H9 (cell line): ENCODE measurements at regions not wholly inside any gene's neighbourhood (a gene's known extent, or its start where the extent isn't known, plus 50 kb on each side); places are given as distances from the start of the nearest gene placed in this dataset.

Experiments
- DNase-seq: peaks from one replicate; pipeline ENCODE4 v3.0.0-alpha.2; 2017
- H2AFZ ChIP-seq: one replicate; pipeline ENCODE4 v1.6.1; 2013; ENCODE audit warnings: mild to moderate bottlenecking, low read length, control low read depth, moderate library complexity
- H2AK5ac ChIP-seq: 2 replicates; pipeline ENCODE4 v1.6.1; 2013; ENCODE audit warnings: low read length, control low read depth, mixed read lengths; ENCODE audit not compliant: insufficient read length
- H2BK120ac ChIP-seq: one replicate; pipeline ENCODE4 v1.6.1; 2013; ENCODE audit warnings: low read depth, mild to moderate bottlenecking, low read length, control low read depth, inconsistent platforms; ENCODE audit not compliant: poor library complexity, severe bottlenecking
- H2BK12ac ChIP-seq: 2 replicates; pipeline ENCODE4 v1.6.1; 2013; ENCODE audit warnings: low read length, control low read depth, mixed read lengths, low read depth; ENCODE audit not compliant: insufficient read length
- H2BK15ac ChIP-seq: 2 replicates; pipeline ENCODE4 v1.6.1; 2013; ENCODE audit warnings: low read depth, low read length, control low read depth
- H2BK20ac ChIP-seq: one replicate; pipeline ENCODE4 v1.6.1; 2013; ENCODE audit warnings: low read depth, mild to moderate bottlenecking, low read length, control low read depth, inconsistent platforms; ENCODE audit not compliant: poor library complexity, severe bottlenecking
- H2BK5ac ChIP-seq: 2 replicates; pipeline ENCODE4 v1.6.1; 2013; ENCODE audit warnings: low read length, control low read depth, mixed read lengths; ENCODE audit not compliant: insufficient read length
- H3K14ac ChIP-seq: 2 replicates; pipeline ENCODE4 v1.6.1; 2013; ENCODE audit warnings: low read length, control low read depth; ENCODE audit not compliant: insufficient read depth
- H3K18ac ChIP-seq: 2 replicates; pipeline ENCODE4 v1.6.1; 2013; ENCODE audit warnings: low read depth, mild to moderate bottlenecking, mixed read lengths, low read length, control low read depth; ENCODE audit not compliant: insufficient read length
- H3K23ac ChIP-seq: 2 replicates; pipeline ENCODE4 v1.6.1; 2013; ENCODE audit warnings: low read length, control low read depth, mixed read lengths, low read depth; ENCODE audit not compliant: insufficient read length
- H3K23me2 ChIP-seq: 2 replicates; pipeline ENCODE4 v1.6.1; 2013; ENCODE audit warnings: low read depth, mild to moderate bottlenecking, mixed read lengths, low read length, control low read depth; ENCODE audit not compliant: insufficient read length, poor library complexity, severe bottlenecking
- H3K27ac ChIP-seq: 2 replicates; pipeline ENCODE4 v1.5.1; 2013; ENCODE audit warnings: low read length, control low read depth, mixed read lengths, low read depth; ENCODE audit not compliant: insufficient read length
- H3K27me3 ChIP-seq: 2 replicates; pipeline ENCODE4 v1.6.1; 2013; ENCODE audit warnings: low read length, control low read depth, inconsistent platforms; ENCODE audit not compliant: insufficient read depth
- H3K4ac ChIP-seq: 2 replicates; pipeline ENCODE4 v1.6.1; 2013; ENCODE audit warnings: low read depth, mild to moderate bottlenecking, control low read depth, inconsistent platforms, low read length, moderate library complexity
- H3K4me1 ChIP-seq: 2 replicates; pipeline ENCODE4 v1.6.1; 2013; ENCODE audit warnings: low read length, control low read depth, inconsistent platforms; ENCODE audit not compliant: insufficient read depth
- H3K4me2 ChIP-seq: 2 replicates; pipeline ENCODE4 v1.6.1; 2013; ENCODE audit warnings: low read length, control low read depth, mixed read lengths; ENCODE audit not compliant: insufficient read length, insufficient read depth
- H3K56ac ChIP-seq: 2 replicates; pipeline ENCODE4 v1.6.1; 2013; ENCODE audit warnings: low read depth, mild to moderate bottlenecking, mixed read lengths, low read length, control low read depth; ENCODE audit not compliant: insufficient read length
- H3K79me1 ChIP-seq: 2 replicates; pipeline ENCODE4 v1.6.1; 2013; ENCODE audit warnings: low read depth, mild to moderate bottlenecking, moderate library complexity, low read length, control low read depth, inconsistent platforms; ENCODE audit not compliant: insufficient read depth, poor library complexity, severe bottlenecking
- H3K79me2 ChIP-seq: 2 replicates; pipeline ENCODE4 v1.6.1; 2013; ENCODE audit warnings: low read length, control low read depth, inconsistent platforms; ENCODE audit not compliant: insufficient read depth
- H3K9ac ChIP-seq: 2 replicates; pipeline ENCODE4 v1.6.1; 2013; ENCODE audit warnings: low read length, control low read depth, mixed read lengths; ENCODE audit not compliant: insufficient read length; ENCODE audit errors: extremely low read depth
- H3K9me3 ChIP-seq: one replicate; pipeline ENCODE4 v1.6.1; 2013; ENCODE audit warnings: low read depth, low read length, inconsistent platforms; ENCODE audit not compliant: control insufficient read depth
- H3T11ph ChIP-seq: one replicate; pipeline ENCODE4 v1.6.1; 2013; ENCODE audit warnings: mild to moderate bottlenecking, low read length, control low read depth, inconsistent platforms
- H4K20me1 ChIP-seq: one replicate; pipeline ENCODE4 v1.6.1; 2013; ENCODE audit not compliant: control insufficient read depth, insufficient read length, insufficient read depth
- H4K5ac ChIP-seq: 2 replicates; pipeline ENCODE4 v1.6.1; 2013; ENCODE audit warnings: low read depth, mild to moderate bottlenecking, mixed read lengths, low read length, control low read depth; ENCODE audit not compliant: insufficient read length
- H4K8ac ChIP-seq: replicated peaks from 2 replicates; pipeline ENCODE4 v1.6.1; 2013; ENCODE audit warnings: low read length, control low read depth, mixed read lengths, low read depth; ENCODE audit not compliant: insufficient read length
- H4K91ac ChIP-seq: 2 replicates; pipeline ENCODE4 v1.6.1; 2013; ENCODE audit warnings: low read depth, mild to moderate bottlenecking, moderate library complexity, mixed read lengths, low read length, control low read depth; ENCODE audit not compliant: insufficient read length
- H3K27ac Mint-ChIP-seq, 3 experiments: 2 replicates in 2 of 3; 3 replicates in 1 of 3; pipeline ENCODE4 v1.8.0; 2020 to 2021; ENCODE audit warnings: mixed read lengths in 3 of 3, mild to moderate bottlenecking in 1 of 3, moderate library complexity in 1 of 3
- H3K27me3 Mint-ChIP-seq: 2 replicates; pipeline ENCODE4 v1.8.0; 2021; ENCODE audit warnings: low read depth, mild to moderate bottlenecking, moderate library complexity, mixed read lengths
- H3K36me3 Mint-ChIP-seq, 3 experiments: 2 replicates in 2 of 3; 3 replicates in 1 of 3; pipeline ENCODE4 v1.8.0; 2020 to 2021; ENCODE audit warnings: low read depth in 3 of 3, mixed read lengths in 3 of 3; ENCODE audit not compliant: insufficient read depth in 1 of 3
- H3K4me1 Mint-ChIP-seq, 2 experiments: 2 replicates each; pipeline ENCODE4 v1.8.0; 2020; ENCODE audit warnings: mixed read lengths in 2 of 2
- H3K4me3 Mint-ChIP-seq, 2 experiments: 2 replicates in 1 of 2; 3 replicates in 1 of 2; pipeline ENCODE4 v1.8.0; 2020 to 2021; ENCODE audit warnings: mild to moderate bottlenecking in 2 of 2, mixed read lengths in 2 of 2, moderate library complexity in 1 of 2
- H3K9me3 Mint-ChIP-seq, 2 experiments: 2 replicates in 1 of 2; 3 replicates in 1 of 2; pipeline ENCODE4 v1.8.0; 2020; ENCODE audit warnings: mild to moderate bottlenecking in 2 of 2, mixed read lengths in 2 of 2, moderate library complexity in 1 of 2
- CTCF ChIP-seq: fragments of 200-600 bp; sonication (generic); conservative IDR thresholded peaks from 3 replicates; pipeline ENCODE4 v1.8.0; 2021; ENCODE audit warnings: antibody characterized with exemption, mild to moderate bottlenecking
- WGBS: extraction: QIAGEN DNeasy Blood & Tissue Kit; methylation state at CpG from one replicate; pipeline ENCODE4 v1.1.7; 2013; ENCODE audit warnings: missing lambda C conversion rate, low lambda C conversion rate, mixed read lengths; ENCODE audit not compliant: insufficient read length; ENCODE audit errors: extremely low coverage; 5-methylcytosine and 5-hydroxymethylcytosine counted together

- no peaks in the 10 kb centered on the region for H3K27me3 Mint-ChIP-seq
Measured at GRCh38 chr6:140314682-140315081, 940.2 kb upstream of the CITED2 start.

More at GRCh38 chr6:140314682-140315081, 940.2 kb upstream of the CITED2 start:
- H3K4ac ChIP-seq: no peak overlapping the region
- H3K27ac ChIP-seq: no peak overlapping the region
- H4K91ac ChIP-seq: no peak overlapping the region
- H3K23me2 ChIP-seq: no peaks in the 10 kb centered on the region
- no peaks in the 10 kb centered on the region for H3K9me3 ChIP-seq
- H3K36me3 Mint-ChIP-seq: peaks cover 0 to 4% (median 0%) of the 10 kb centered on the region in 3 experiments; a peak in 2 of 7 replicates
- no peak overlapping the region for H3K23ac ChIP-seq
- H3K79me2 ChIP-seq: no peaks in the 10 kb centered on the region
- H3K14ac ChIP-seq: no peak overlapping the region
- H3T11ph ChIP-seq: no peak overlapping the region
- H3K9ac ChIP-seq: no peak overlapping the region
- H2BK12ac ChIP-seq: no peak overlapping the region
- no peak overlapping the region for H2BK5ac ChIP-seq
- H3K27me3 ChIP-seq: no peaks in the 10 kb centered on the region
- no peak overlapping the region for H3K4me2 ChIP-seq
- no peak overlapping the region for H3K4me3 Mint-ChIP-seq
- no peak overlapping the region for H3K27ac Mint-ChIP-seq
- H4K20me1 ChIP-seq: no peaks in the 10 kb centered on the region
- H2BK20ac ChIP-seq: no peak overlapping the region
- H4K5ac ChIP-seq: no peak overlapping the region
- DNase-seq: no peak
- no peak overlapping the region for H2BK15ac ChIP-seq
- WGBS: no CpG with 5 or more reads among the region's 2 CpGs
- H3K79me1 ChIP-seq: no peaks in the 10 kb centered on the region
- no peak overlapping the region for H2AK5ac ChIP-seq
- no peak overlapping the region for H4K8ac ChIP-seq
- no peak overlapping the region for H3K56ac ChIP-seq
- H3K4me1 ChIP-seq: no peaks in the 10 kb centered on the region
- H3K18ac ChIP-seq: no peak overlapping the region
- H2BK120ac ChIP-seq: no peak overlapping the region
- peaks cover 3 to 4% of the 10 kb centered on the region in 2 experiments; a peak in 1 of 4 replicates for H3K4me1 Mint-ChIP-seq
- no peak for TF ChIP-seq CTCF
- H2AFZ ChIP-seq: no peak overlapping the region
- peaks cover 0 to 4% of the 10 kb centered on the region in 2 experiments; a peak in 4 of 5 replicates for H3K9me3 Mint-ChIP-seq
